CD4-positive, CD25-positive, alpha-beta regulatory T cell (primary cell): ENCODE measurements at regions not wholly inside any gene's neighbourhood (a gene's known extent, or its start where the extent isn't known, plus 50 kb on each side); places are given as distances from the start of the nearest gene placed in this dataset.

ENCODE experiments used
- ATAC-seq, 2 donors: fragments of 150-1000 bp; cut with Tn5 transposase; one replicate each; pipeline ENCODE4 v1.10.0; 2021; ENCODE audit warnings: low read depth in 2 of 2, moderate number of reproducible peaks in 2 of 2, moderate library complexity in 1 of 2
- DNase-seq, 3 donors: peaks; one replicate each; pipeline versions ENCODE4 v3.0.0 to v3.0.0-alpha.2; 2012 to 2022; ENCODE audit warnings: mixed read lengths in 1 of 3
- H3K27ac ChIP-seq: one replicate; pipeline ENCODE4 v1.7.0; 2013; ENCODE audit warnings: mild to moderate bottlenecking, low read length; ENCODE audit not compliant: insufficient read depth, poor library complexity, severe bottlenecking
- H3K27me3 ChIP-seq: one replicate; pipeline ENCODE4 v1.7.0; 2013; ENCODE audit warnings: low read length; ENCODE audit not compliant: control insufficient read depth, insufficient read depth
- H3K36me3 ChIP-seq: one replicate; pipeline ENCODE4 v1.7.0; 2013; ENCODE audit warnings: mild to moderate bottlenecking, low read length, moderate library complexity; ENCODE audit not compliant: control insufficient read depth, insufficient read depth
- H3K4me1 ChIP-seq: 2 replicates; pipeline ENCODE4 v1.7.0; 2013; ENCODE audit warnings: mild to moderate bottlenecking, low read length; ENCODE audit not compliant: insufficient read depth, control insufficient read depth, poor library complexity, severe bottlenecking
- H3K4me3 ChIP-seq: one replicate; pipeline ENCODE4 v1.7.0; 2013; ENCODE audit warnings: low read depth, mild to moderate bottlenecking, low read length, moderate library complexity
- H3K9me3 ChIP-seq, 2 experiments: 1 replicate in 1 of 2; 2 replicates in 1 of 2; pipeline ENCODE4 v1.7.0; 2013; ENCODE audit warnings: low read length in 2 of 2, mild to moderate bottlenecking in 1 of 2, moderate library complexity in 1 of 2; ENCODE audit not compliant: control insufficient read depth in 2 of 2
- H3K27ac Mint-ChIP-seq, 3 donors: one replicate each; pipeline ENCODE4 v1.8.0; 2020 to 2022; ENCODE audit warnings: mild to moderate bottlenecking in 3 of 3, mixed read lengths in 3 of 3, moderate library complexity in 2 of 3
- H3K27me3 Mint-ChIP-seq: one replicate; pipeline ENCODE4 v1.8.0; 2022; ENCODE audit warnings: mild to moderate bottlenecking, mixed read lengths
- H3K36me3 Mint-ChIP-seq: one replicate; pipeline ENCODE4 v1.8.0; 2020; ENCODE audit warnings: mixed read lengths
- H3K4me1 Mint-ChIP-seq, 4 donors: one replicate each; pipeline ENCODE4 v1.8.0; 2020 to 2022; ENCODE audit warnings: mixed read lengths in 4 of 4, mild to moderate bottlenecking in 1 of 4
- H3K4me3 Mint-ChIP-seq, 4 donors: one replicate each; pipeline ENCODE4 v1.8.0; 2020 to 2022; ENCODE audit warnings: mild to moderate bottlenecking in 4 of 4, mixed read lengths in 4 of 4, moderate library complexity in 3 of 4
- H3K9me3 Mint-ChIP-seq, 7 donors: one replicate each; pipeline ENCODE4 v1.8.0; 2020 to 2022; ENCODE audit warnings: mixed read lengths in 7 of 7, mild to moderate bottlenecking in 3 of 7, moderate library complexity in 2 of 7

DNA sequence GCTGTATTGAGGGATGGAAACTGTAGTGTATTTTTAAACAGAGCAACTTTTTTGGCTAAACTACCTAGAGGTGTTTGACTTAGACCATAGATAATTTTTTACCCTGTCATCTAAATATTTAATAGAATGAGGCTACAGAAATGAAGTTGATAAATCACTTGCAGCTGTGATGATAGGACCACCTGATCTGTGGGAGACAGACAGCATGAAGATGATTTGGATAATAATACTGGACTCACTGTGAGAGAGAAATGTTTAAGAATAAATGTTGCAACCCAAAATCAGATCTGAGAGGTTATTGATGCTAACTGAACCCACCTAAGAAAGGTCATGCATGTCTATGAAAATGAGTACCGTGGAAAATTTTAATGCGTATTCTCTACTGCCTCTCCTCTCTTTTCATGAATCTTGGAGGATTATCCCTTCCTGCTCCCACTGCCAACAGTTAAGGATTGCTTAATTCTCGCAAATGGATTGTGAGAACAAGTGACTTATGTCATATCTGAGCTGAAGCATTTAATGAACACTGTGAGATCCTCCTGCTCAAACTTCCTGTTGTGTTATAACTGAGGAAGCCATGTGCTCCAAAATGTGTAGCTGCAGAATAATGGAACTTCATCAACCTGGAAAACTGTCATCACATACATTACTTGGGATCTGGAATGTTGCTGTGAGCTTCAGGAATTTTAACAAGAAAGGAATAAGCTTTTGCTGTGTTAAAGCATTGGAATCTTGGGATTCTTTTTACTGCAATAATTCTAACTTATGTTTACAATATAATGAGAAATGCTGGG lies 617.9 kb upstream of the CDH18 start:
- Mint-ChIP-seq H3K36me3 (no peaks in the 10 kb centered on the region), H3K27me3 (no peaks in the 10 kb centered on the region), H3K4me1 (no peaks in the 10 kb centered on the region), H3K27ac (no peak overlapping the region), H3K9me3 (peaks cover 3 to 18% (median 8%) of the 10 kb centered on the region in 7 donors), H3K4me3 (no peak overlapping the region)
- Histone ChIP-seq H3K4me1 (no peaks in the 10 kb centered on the region), H3K4me3 (no peak overlapping the region), H3K36me3 (no peaks in the 10 kb centered on the region), H3K27ac (no peak overlapping the region), H3K9me3 (peaks cover 1 to 7% of the 10 kb centered on the region in 2 experiments), H3K27me3 (no peaks in the 10 kb centered on the region)
- no peak for DNase-seq
- no peak for ATAC-seq

DNA sequence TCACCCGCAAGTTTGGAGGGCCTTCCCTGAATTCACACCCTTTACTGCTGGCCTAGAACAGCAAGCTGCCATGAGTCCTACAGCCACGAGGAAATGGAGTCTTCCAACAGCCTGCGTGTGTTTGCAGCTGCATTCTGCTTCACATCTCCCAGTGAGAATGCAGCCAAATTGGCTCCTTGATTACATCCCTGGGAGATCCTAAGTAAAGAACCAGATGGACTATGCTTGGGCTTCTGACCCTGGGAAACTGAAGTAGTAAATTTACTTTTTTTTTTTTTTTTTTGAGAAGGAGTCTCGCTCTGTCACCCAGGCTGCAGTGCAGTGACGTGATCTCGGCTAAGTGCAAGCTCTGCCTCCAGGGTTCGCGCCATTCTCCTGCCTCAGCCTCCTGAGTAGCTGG lies 617.0 kb upstream of the CDH18 start:
- H3K9me3 ChIP-seq = peaks cover 1 to 7% of the 10 kb centered on the region in 2 experiments
- H3K27ac Mint-ChIP-seq = no peak overlapping the region
- H3K4me1 ChIP-seq = no peaks in the 10 kb centered on the region
- ATAC-seq = no peak
- no peak overlapping the region for H3K27ac ChIP-seq
- no peaks in the 10 kb centered on the region for H3K27me3 ChIP-seq
- no peaks in the 10 kb centered on the region for H3K27me3 Mint-ChIP-seq
- no peak for DNase-seq
- H3K36me3 Mint-ChIP-seq = no peaks in the 10 kb centered on the region
- H3K36me3 ChIP-seq = no peaks in the 10 kb centered on the region
- no peak overlapping the region for H3K4me3 Mint-ChIP-seq
- H3K4me1 Mint-ChIP-seq = no peaks in the 10 kb centered on the region
- no peak overlapping the region for H3K4me3 ChIP-seq
- H3K9me3 Mint-ChIP-seq = peaks cover 3 to 17% (median 8%) of the 10 kb centered on the region in 7 donors

DNA sequence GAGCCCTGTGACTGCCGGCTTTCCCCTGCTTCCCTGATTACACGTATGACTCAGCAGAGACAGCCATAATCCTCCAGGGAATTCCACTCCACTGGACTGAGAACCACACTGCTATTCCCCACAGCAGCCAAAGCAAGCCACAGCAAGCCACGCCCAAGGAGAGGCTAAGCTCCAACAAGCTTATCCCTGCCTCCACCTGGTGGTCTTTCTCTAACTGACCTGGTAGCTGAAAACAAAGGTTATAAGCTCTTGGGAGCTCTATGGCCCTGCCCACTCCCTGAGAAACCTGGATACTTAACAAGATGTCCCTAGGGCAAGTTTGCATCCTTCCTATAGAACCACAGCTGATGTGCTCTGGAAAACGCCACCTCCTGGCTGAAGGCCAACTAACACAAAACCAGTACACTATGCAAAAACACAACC lies 613.7 kb upstream of the CDH18 start:
- no peaks in the 10 kb centered on the region for H3K27me3 ChIP-seq
- peaks cover 3 to 16% of the 10 kb centered on the region in 2 experiments for H3K9me3 ChIP-seq
- H3K4me1 Mint-ChIP-seq = no peaks in the 10 kb centered on the region
- H3K36me3 Mint-ChIP-seq = no peaks in the 10 kb centered on the region
- H3K9me3 Mint-ChIP-seq = peaks cover 3 to 26% (median 9%) of the 10 kb centered on the region in 7 donors
- H3K4me3 Mint-ChIP-seq = no peak overlapping the region
- ATAC-seq (no peak), DNase-seq (no peak)
- H3K27ac ChIP-seq = no peak overlapping the region
- no peaks in the 10 kb centered on the region for H3K4me1 ChIP-seq
- no peaks in the 10 kb centered on the region for H3K36me3 ChIP-seq
- H3K27ac Mint-ChIP-seq = no peak overlapping the region
- no peak overlapping the region for H3K4me3 ChIP-seq
- H3K27me3 Mint-ChIP-seq = no peaks in the 10 kb centered on the region

DNA sequence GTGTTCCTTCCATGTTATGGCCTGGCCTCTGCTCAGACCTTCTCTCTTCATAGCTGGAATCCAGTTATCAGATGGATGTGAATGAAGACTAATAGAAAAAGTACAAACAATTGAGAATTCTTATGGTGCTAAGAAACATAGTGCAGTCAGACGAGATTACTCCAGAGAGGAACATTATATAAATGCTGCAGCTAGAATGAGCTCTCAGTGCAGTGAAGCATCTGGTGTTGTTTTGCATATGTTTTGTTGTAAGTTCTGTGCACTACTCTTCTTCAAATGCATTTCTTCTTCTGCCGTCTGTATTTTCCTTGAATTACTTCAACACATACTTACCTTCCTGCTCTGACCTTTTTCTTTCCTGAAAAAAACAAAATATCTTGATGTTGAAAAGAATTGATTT lies 602.4 kb upstream of the CDH18 start:
- peaks cover under 1 to 17% (median 5%) of the 10 kb centered on the region in 7 donors for H3K9me3 Mint-ChIP-seq
- Histone ChIP-seq H3K27me3 (no peaks in the 10 kb centered on the region), H3K9me3 (peaks cover 0 to 2% of the 10 kb centered on the region in 2 experiments), H3K4me1 (no peaks in the 10 kb centered on the region), H3K27ac (no peak overlapping the region), H3K4me3 (no peak overlapping the region), H3K36me3 (no peaks in the 10 kb centered on the region)
- H3K27ac Mint-ChIP-seq = no peak overlapping the region
- H3K27me3 Mint-ChIP-seq = no peaks in the 10 kb centered on the region
- H3K4me3 Mint-ChIP-seq = no peak overlapping the region
- no peaks in the 10 kb centered on the region for H3K36me3 Mint-ChIP-seq
- no peaks in the 10 kb centered on the region for H3K4me1 Mint-ChIP-seq
- ATAC-seq (no peak), DNase-seq (no peak)

DNA sequence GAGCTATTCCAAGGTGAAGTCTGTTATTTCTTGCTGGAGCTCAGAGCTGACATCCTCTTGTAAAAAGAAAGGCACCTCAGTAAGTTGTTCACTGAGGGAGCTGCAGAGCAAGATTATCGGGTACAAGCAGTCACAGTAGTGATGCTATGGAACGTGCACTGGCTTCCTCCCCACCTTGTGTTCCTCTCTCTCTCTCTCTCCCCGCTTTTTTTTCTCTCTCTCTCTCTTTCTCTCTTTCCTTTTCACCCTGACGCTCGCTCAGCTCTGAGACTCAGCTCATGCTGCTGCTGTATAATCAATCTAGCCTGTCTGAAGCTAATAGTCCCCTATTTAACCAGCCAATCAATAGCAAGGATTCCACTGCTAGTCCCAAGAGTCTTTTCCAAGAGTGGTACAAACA lies 587.6 kb upstream of the CDH18 start:
- no peak for DNase-seq
- no peak for ATAC-seq
- Histone ChIP-seq H3K4me1 (no peaks in the 10 kb centered on the region), H3K9me3 (peaks cover 0 to 4% of the 10 kb centered on the region in 2 experiments), H3K27me3 (no peaks in the 10 kb centered on the region), H3K4me3 (no peak overlapping the region), H3K36me3 (no peaks in the 10 kb centered on the region), H3K27ac (no peak overlapping the region)
- Mint-ChIP-seq H3K4me3 (peak overlapping the region in 1 of 4 donors; percentile 2), H3K9me3 (peaks cover 1 to 17% (median 7%) of the 10 kb centered on the region in 7 donors), H3K27ac (no peak overlapping the region), H3K4me1 (no peaks in the 10 kb centered on the region), H3K27me3 (no peaks in the 10 kb centered on the region), H3K36me3 (no peaks in the 10 kb centered on the region)

DNA sequence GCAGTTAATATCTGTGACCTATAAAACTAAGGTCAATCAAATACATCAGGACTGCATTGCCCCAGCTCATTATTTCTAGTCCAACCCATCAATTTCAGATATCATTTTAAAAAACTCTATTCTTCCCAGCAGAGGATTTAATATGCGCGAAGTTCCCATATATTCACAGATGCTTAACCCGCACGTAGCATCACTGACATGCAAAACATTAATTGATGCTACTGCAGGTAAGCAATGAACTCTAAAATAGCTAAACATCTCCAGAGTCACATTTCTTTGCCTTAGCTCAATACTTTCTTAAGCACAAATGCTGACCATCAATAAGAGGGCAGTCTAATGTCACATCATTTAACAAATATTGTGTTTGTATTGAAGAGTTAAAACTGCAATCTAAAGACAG lies 586.6 kb upstream of the CDH18 start:
- H3K27ac ChIP-seq = no peak overlapping the region
- no peaks in the 10 kb centered on the region for H3K27me3 ChIP-seq
- ATAC-seq = no peak
- no peaks in the 10 kb centered on the region for H3K27me3 Mint-ChIP-seq
- H3K9me3 ChIP-seq = peaks cover 0 to 4% of the 10 kb centered on the region in 2 experiments
- no peaks in the 10 kb centered on the region for H3K4me1 ChIP-seq
- H3K4me1 Mint-ChIP-seq = no peaks in the 10 kb centered on the region
- no peak overlapping the region for H3K4me3 Mint-ChIP-seq
- H3K27ac Mint-ChIP-seq = no peak overlapping the region
- no peaks in the 10 kb centered on the region for H3K36me3 Mint-ChIP-seq
- no peak overlapping the region for H3K4me3 ChIP-seq
- H3K9me3 Mint-ChIP-seq = peaks cover 1 to 19% (median 8%) of the 10 kb centered on the region in 7 donors
- DNase-seq = no peak
- H3K36me3 ChIP-seq = no peaks in the 10 kb centered on the region

DNA sequence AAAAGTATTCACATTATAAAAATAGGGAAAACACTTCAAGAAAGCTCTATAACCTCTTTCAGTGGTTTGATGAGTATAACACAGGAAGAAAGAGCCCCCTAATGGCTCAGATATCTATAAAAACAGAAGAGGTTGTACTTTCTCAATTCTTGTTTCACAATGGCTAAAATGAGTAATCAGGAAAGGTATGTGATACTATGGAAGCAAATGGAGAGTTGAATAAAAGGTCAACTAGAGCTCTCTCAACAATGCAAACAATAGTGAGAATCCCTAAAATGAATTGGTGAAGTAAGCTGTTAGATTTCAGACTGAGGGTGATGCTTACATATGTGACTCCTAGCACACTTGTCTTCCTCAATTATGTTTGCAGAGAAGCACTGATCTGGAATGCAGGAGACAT lies 584.6 kb upstream of the CDH18 start:
- Histone ChIP-seq H3K4me1 (no peaks in the 10 kb centered on the region), H3K36me3 (no peaks in the 10 kb centered on the region), H3K9me3 (peaks cover 0 to 8% of the 10 kb centered on the region in 2 experiments), H3K27me3 (no peaks in the 10 kb centered on the region), H3K4me3 (no peak overlapping the region), H3K27ac (no peak overlapping the region)
- Mint-ChIP-seq H3K27me3 (no peaks in the 10 kb centered on the region), H3K4me3 (no peak overlapping the region), H3K36me3 (no peaks in the 10 kb centered on the region), H3K4me1 (no peaks in the 10 kb centered on the region), H3K27ac (no peak overlapping the region), H3K9me3 (peaks cover 1 to 13% (median 8%) of the 10 kb centered on the region in 7 donors)
- ATAC-seq (no peak), DNase-seq (no peak)

DNA sequence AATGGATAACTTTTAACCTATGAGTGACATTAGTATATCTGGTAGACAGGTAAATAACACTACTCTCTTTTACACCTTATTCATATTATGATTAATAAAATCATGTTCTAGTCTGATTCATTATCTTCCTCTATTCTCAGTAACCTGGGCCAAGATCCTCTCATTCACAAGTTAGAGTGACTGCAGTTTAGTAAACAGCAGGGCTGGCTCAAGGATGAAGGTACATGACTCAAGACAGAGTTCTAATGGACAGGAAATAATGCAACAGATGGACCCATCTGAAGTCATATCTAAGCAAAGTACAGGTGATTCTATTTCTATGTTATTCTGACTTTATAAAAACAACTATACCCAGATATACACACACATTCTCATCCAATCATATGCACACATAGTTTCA lies 582.5 kb upstream of the CDH18 start:
- H3K4me1 ChIP-seq = no peaks in the 10 kb centered on the region
- no peak overlapping the region for H3K4me3 ChIP-seq
- DNase-seq (no peak), ATAC-seq (no peak)
- H3K27me3 ChIP-seq = no peaks in the 10 kb centered on the region
- H3K36me3 Mint-ChIP-seq = no peaks in the 10 kb centered on the region
- H3K27ac Mint-ChIP-seq = no peak overlapping the region
- no peaks in the 10 kb centered on the region for H3K4me1 Mint-ChIP-seq
- H3K4me3 Mint-ChIP-seq = no peak overlapping the region
- no peaks in the 10 kb centered on the region for H3K36me3 ChIP-seq
- peaks cover 0 to 8% of the 10 kb centered on the region in 2 experiments for H3K9me3 ChIP-seq
- H3K27ac ChIP-seq = no peak overlapping the region
- peaks cover 0 to 21% (median 6%) of the 10 kb centered on the region in 7 donors for H3K9me3 Mint-ChIP-seq
- no peaks in the 10 kb centered on the region for H3K27me3 Mint-ChIP-seq
